HFFc6 (cell line): ENCODE measurements at regions not wholly inside any gene's neighbourhood (a gene's known extent, or its start where the extent isn't known, plus 50 kb on each side); places are given as distances from the start of the nearest gene placed in this dataset.

Source experiments
- DNase-seq: peaks from one replicate; pipeline ENCODE4 v3.0.0-alpha.2; 2018
- H3K27ac Mint-ChIP-seq: 2 replicates; pipeline ENCODE4 v1.8.0; 2020; ENCODE audit warnings: mild to moderate bottlenecking, mixed read lengths
- H3K27me3 Mint-ChIP-seq: 2 replicates; pipeline ENCODE4 v1.8.0; 2021; ENCODE audit warnings: mild to moderate bottlenecking, moderate library complexity, mixed read lengths; ENCODE audit not compliant: insufficient read depth
- H3K36me3 Mint-ChIP-seq: 2 replicates; pipeline ENCODE4 v1.8.0; 2021; ENCODE audit warnings: low read depth, mixed read lengths
- H3K4me1 Mint-ChIP-seq: 2 replicates; pipeline ENCODE4 v1.8.0; 2020; ENCODE audit warnings: low read depth, mixed read lengths
- H3K4me3 Mint-ChIP-seq: 2 replicates; pipeline ENCODE4 v1.8.0; 2020; ENCODE audit warnings: mild to moderate bottlenecking, moderate library complexity, mixed read lengths
- H3K9me3 Mint-ChIP-seq: 2 replicates; pipeline ENCODE4 v1.8.0; 2020; ENCODE audit warnings: mild to moderate bottlenecking, mixed read lengths
- TF ChIP-seq, protein P1 (sequence below): fragments of 200-600 bp; sonication (generic); IDR thresholded peaks from 2 replicates; pipeline ENCODE4 v1.5.0; 2021; ENCODE audit warnings: antibody characterized with exemption, mild to moderate bottlenecking

DNA sequence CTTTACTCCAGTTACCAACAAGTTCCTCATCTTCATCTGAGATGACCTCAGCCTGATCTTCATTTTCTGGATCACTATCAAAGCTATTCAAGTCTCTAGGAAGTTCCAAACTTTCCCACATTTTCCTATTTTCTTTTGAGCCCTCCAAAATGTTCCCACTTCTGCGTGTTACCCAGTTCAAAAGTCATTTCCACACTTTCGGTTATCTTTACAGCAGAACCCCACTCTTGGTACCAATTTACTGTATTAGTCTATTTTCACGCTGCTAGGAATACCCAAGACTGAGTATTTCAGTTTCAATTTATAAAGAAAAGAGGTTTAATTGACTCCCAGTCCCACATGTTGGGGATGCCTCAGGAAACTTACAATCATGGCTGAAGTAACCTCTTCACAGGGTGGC is 274.3 kb downstream of the FGF9 start:
- Mint-ChIP-seq H3K9me3 (peaks cover 47% of the 10 kb centered on the region), H3K27ac (no peak overlapping the region), H3K4me3 (no peak overlapping the region), H3K36me3 (peaks cover 10% of the 10 kb centered on the region), H3K4me1 (no peaks in the 10 kb centered on the region), H3K27me3 (no peaks in the 10 kb centered on the region)
- no peak for DNase-seq
- TF ChIP-seq, protein P1, sequence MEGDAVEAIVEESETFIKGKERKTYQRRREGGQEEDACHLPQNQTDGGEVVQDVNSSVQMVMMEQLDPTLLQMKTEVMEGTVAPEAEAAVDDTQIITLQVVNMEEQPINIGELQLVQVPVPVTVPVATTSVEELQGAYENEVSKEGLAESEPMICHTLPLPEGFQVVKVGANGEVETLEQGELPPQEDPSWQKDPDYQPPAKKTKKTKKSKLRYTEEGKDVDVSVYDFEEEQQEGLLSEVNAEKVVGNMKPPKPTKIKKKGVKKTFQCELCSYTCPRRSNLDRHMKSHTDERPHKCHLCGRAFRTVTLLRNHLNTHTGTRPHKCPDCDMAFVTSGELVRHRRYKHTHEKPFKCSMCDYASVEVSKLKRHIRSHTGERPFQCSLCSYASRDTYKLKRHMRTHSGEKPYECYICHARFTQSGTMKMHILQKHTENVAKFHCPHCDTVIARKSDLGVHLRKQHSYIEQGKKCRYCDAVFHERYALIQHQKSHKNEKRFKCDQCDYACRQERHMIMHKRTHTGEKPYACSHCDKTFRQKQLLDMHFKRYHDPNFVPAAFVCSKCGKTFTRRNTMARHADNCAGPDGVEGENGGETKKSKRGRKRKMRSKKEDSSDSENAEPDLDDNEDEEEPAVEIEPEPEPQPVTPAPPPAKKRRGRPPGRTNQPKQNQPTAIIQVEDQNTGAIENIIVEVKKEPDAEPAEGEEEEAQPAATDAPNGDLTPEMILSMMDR, result no peak

DNA sequence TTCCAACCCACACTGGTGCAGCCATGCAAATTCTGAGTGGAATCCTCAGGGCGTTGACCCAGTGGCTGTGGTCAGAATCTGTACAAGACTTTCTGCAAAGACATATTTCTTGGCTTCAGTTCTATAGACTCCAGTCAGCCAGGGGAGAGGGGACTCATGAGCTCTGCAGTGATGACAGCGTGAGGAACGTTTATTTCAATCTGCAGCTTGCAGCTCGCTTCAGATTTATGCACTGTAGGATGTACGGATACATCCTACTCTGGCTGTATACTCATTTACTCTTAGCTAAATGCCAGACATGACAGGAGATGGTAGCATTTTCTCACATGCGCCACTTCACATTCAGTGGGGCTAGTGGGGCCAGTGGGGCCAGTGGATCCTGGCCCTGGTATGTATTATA is 276.1 kb downstream of the FGF9 start:
- no peak overlapping the region for H3K27ac Mint-ChIP-seq
- H3K4me3 Mint-ChIP-seq, result no peak overlapping the region
- TF ChIP-seq, protein P1, result no peak
- H3K27me3 Mint-ChIP-seq, result no peaks in the 10 kb centered on the region
- no peaks in the 10 kb centered on the region for H3K4me1 Mint-ChIP-seq
- H3K9me3 Mint-ChIP-seq, result peaks cover 54% of the 10 kb centered on the region
- peaks cover 10% of the 10 kb centered on the region for H3K36me3 Mint-ChIP-seq
- DNase-seq, result no peak

DNA sequence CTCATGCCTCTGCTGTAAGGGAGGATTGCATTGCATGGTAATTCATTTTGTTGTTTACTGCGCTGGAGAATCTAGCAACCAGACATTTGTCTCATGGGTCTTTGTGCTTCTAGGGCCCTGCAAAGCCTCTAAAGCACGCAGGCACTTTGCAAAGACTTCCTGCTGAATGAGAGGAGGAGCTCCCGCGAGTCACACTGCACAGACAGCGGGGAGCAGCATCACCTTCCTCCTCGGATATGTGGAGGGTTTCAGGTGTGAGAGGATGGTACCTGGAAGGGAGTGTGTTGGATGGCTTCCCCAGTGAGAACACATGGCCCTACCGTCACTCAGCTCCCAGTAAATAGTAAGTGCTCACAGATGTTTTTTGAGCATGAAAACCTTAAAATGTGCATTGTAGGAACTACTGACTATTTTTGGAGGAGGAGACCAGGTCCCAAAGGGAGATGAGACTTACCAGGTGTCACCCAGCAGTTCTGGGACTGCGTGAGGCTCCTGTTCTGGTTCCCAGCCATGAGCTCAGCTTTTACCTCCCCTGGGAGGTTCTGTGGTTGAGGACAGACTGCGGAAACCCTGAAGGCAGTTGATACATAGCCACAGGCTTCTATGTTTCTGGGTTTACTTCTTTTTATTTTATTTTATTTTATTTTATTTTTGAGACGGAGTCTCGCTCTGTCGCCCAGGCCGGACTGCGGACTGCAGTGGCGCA is 278.0 kb downstream of the FGF9 start:
- TF ChIP-seq, protein P1, result no peak
- peaks cover 59% of the 10 kb centered on the region for H3K9me3 Mint-ChIP-seq
- no peak overlapping the region for H3K27ac Mint-ChIP-seq
- no peaks in the 10 kb centered on the region for H3K27me3 Mint-ChIP-seq
- DNase-seq, result no peak
- peaks cover 10% of the 10 kb centered on the region for H3K36me3 Mint-ChIP-seq
- no peaks in the 10 kb centered on the region for H3K4me1 Mint-ChIP-seq
- no peak overlapping the region for H3K4me3 Mint-ChIP-seq

- TF ChIP-seq, protein P1, result no peak
- Mint-ChIP-seq H3K9me3 (peaks cover 57% of the 10 kb centered on the region), H3K4me1 (no peaks in the 10 kb centered on the region), H3K36me3 (peaks cover 10% of the 10 kb centered on the region), H3K4me3 (no peak overlapping the region), H3K27me3 (no peaks in the 10 kb centered on the region), H3K27ac (no peak overlapping the region)
- DNase-seq, result no peak
These were observed 279.1 kb downstream of the FGF9 start for GRCh38 chr13:21949818-21950429.

DNA sequence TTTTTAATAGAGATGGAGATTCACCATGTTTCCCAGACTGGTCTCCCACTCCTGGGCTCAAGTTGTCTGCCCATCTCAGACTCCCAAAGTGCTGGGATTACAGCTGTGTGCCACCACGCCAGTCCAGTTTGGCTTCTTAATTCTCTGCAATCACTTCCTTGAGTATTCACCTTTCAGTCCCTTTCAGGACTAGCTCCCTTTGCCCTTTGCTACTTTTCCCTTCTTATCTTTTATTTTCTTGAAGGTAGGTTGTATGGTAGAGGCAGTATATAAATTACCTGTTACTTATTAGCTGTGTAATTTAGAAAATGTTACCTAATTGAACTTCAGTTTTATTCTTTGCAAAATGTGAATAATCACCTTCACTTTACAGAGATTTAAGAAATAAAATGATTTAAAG is 285.8 kb downstream of the FGF9 start:
- TF ChIP-seq, protein P1, result no peak
- no peak overlapping the region for H3K27ac Mint-ChIP-seq
- peaks cover 42% of the 10 kb centered on the region for H3K9me3 Mint-ChIP-seq
- peaks cover 4% of the 10 kb centered on the region; the same call in 1 of the 2 replicates for H3K36me3 Mint-ChIP-seq
- H3K27me3 Mint-ChIP-seq, result no peaks in the 10 kb centered on the region
- no peak for DNase-seq
- no peaks in the 10 kb centered on the region for H3K4me1 Mint-ChIP-seq
- no peak overlapping the region for H3K4me3 Mint-ChIP-seq
